ENCODE measurements at regions not wholly inside any gene's neighbourhood (a gene's known extent, or its start where the extent isn't known, plus 50 kb on each side); places are given as distances from the start of the nearest gene placed in this dataset.

DNA sequence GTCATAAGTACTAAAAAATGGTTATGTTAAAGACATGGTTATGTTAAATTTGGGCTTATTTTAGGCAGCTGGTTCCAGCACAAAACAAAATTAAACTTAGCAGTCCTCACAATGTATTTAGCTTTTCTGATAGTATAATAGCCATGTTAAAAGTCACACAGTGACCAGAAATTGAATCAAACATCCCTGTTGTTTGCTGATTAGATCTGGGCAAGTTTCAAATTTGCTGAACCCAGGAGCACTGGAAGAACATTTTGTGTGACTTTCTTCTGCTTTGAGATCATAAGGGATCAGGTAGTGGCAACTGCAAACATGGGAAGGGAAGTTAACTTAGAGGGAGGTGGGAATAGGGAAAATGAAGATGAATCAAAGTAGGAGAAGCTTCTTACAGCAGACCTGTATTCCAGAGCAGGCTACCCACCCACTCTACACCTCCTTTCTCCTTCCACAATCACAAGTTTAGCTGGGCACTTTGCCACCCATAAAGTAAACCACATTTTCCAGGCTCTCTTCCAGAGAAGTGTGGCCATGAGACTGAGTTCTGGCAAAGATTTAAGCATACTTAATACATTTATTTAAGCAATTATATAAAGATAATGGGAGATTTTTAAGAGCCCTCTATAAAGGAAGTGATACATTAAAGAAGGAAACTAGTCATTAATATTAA lies 616.1 kb upstream of the LRATD1 start (continued):
- TF ChIP-seq TCF7 (IDR thresholded peaks at IDR 0.05; ENCODE audit: borderline replicate concordance) (no peak), ZNF197 (CRISPR knock-in tag; IDR thresholded peaks at IDR 0.05; ENCODE audit: low read depth) (no peak), SMARCA5 (IDR thresholded peaks at IDR 0.05) (no peak), PRMT5 (CRISPR knock-in tag; IDR thresholded peaks at IDR 0.05) (no peak)

DNA sequence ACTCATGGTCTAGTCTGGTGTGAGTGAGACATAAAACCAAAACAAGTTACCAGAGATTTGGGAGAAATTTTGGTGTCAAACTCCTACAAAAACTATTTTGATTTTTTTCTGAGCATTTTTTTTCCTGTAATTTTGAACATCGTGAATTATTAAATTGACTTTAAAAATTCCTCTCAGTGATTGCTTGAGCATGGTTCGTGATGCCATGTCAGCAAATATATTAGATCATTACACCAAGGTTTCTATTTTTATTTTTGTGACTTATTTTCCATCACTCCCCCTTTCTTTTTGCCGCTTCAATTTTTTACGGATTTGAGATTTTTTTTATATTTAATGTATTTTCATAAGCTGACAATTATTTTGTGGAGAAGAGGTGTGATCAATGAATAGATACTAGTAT lies 613.9 kb upstream of the LRATD1 start:
- no peak for FAIRE-seq
- Histone ChIP-seq H3K9me3 (replicated peaks; ENCODE audit: control insufficient read depth, insufficient read depth, low read depth, low read length) (no peaks in the 10 kb centered on the region; the same call in 1 of the 2 replicates), H3K27ac (ENCODE audit: extremely low read depth, low read depth, low read length) (no peak overlapping the region), H2AFZ (ENCODE audit: low read depth, low read length) (no peak overlapping the region), H3K4me3 (no peak overlapping the region), H3K4me1 (replicated peaks in 1 of 2; ENCODE audit: control insufficient read depth in 2 of 2, insufficient read depth in 2 of 2, low read length in 2 of 2) (no peaks in the 10 kb centered on the region), H3K79me2 (ENCODE audit: control insufficient read depth, insufficient read depth, low read length) (no peaks in the 10 kb centered on the region), H3K9ac (ENCODE audit: insufficient read depth in 1 of 2, low read depth in 2 of 2, low read length in 2 of 2) (no peak overlapping the region), H3K4me2 (ENCODE audit: insufficient read depth, low read length) (no peak overlapping the region), H3K36me3 (ENCODE audit: control insufficient read depth, insufficient read depth, low read length) (no peaks in the 10 kb centered on the region), H3K27me3 (ENCODE audit: control insufficient read depth in 2 of 2, insufficient read depth in 2 of 2, low read length in 2 of 2) (no peaks in the 10 kb centered on the region), H4K20me1 (replicated peaks; ENCODE audit: control insufficient read depth, insufficient read depth, low read length) (no peaks in the 10 kb centered on the region), H3K9me1 (ENCODE audit: control insufficient read depth, insufficient read depth, low read length) (no peaks in the 10 kb centered on the region)
- CTCF ChIA-PET (ENCODE audit: low intra/inter-chr PET ratio) = no interaction called here
- in situ Hi-C loops (cut with MboI) (no loop called here), intact Hi-C loops (cut with micrococcal nuclease) (no loop called here)
- TF ChIP-seq MAFF (IDR thresholded peaks at IDR 0.05; ENCODE audit: low read length) (0 out of 2 replicates have a peak, but pooled peaks have one; percentile 25), BMI1 (IDR thresholded peaks at IDR 0.05; ENCODE audit: low read length) (no peak), ZNF316 (IDR thresholded peaks at IDR 0.05) (0 out of 2 replicates have a peak, but pooled peaks have one; percentile 21), MAFK (IDR thresholded peaks at IDR 0.05; ENCODE audit: low read length) (peak; percentile 30; the same call in 1 of the 2 replicates)
- BruUV-seq (replicated peaks) = no TSS peak
- no peak for DNase-seq (ENCODE audit: extremely low read depth in 1 of 4, low spot score in 3 of 4)
- no peak for ATAC-seq
- POLR2A ChIA-PET = no interaction called here
- 0% methylated on average over 4 of the region's 4 CpGs for WGBS (ENCODE audit: insufficient coverage, low coverage, missing lambda C conversion rate)
